Endothelial cell of umbilical vein (primary cell): ENCODE measurements at regions not wholly inside any gene's neighbourhood (a gene's known extent, or its start where the extent isn't known, plus 50 kb on each side); places are given as distances from the start of the nearest gene placed in this dataset.

Experiments used
- BruUV-seq: library from RNA; stranded (reverse); fragments of 400-500 nt; replicated peaks from 2 replicates; lab custom pipeline; 2021; lab: Mats Ljungman, UMichigan
- CTCF ChIA-PET: fragments of 300-600, 350-600 bp; sonication (Branson Sonifier 250); formaldehyde crosslinking; loops from one replicate; lab custom pipeline; 2021; ENCODE audit warnings: antibody characterized with exemption, inconsistent platforms; lab: Charles Lee
- POLR2A ChIA-PET: fragments of 300-600, 350-600 bp; sonication (Branson Sonifier 250); formaldehyde crosslinking; loops from one replicate; lab custom pipeline; 2021; ENCODE audit warnings: antibody characterized with exemption, inconsistent platforms; lab: Charles Lee
- DNase-seq: peaks from one replicate; pipeline ENCODE4 v3.0.0-alpha.2; 2011; ENCODE audit warnings: low read depth, low spot score
- FAIRE-seq: peaks from 2 replicates; lab custom pipeline; 2011; peaks lifted over from hg19 to GRCh38; lab: Jason Lieb, UNC
- H2AFZ ChIP-seq: 2 replicates; pipeline ENCODE4 v1.6.0; 2012; ENCODE audit warnings: low read depth, low read length, control low read depth, inconsistent platforms
- H3K27ac ChIP-seq: 2 replicates; pipeline ENCODE4 v1.5.1; 2011; ENCODE audit warnings: low read depth, mild to moderate bottlenecking, control low read depth, low read length, moderate library complexity; ENCODE audit not compliant: insufficient read depth
- H3K27me3 ChIP-seq, 2 experiments: 2 replicates each; pipeline versions ENCODE4 v1.6.0 to v1.6.1; 2011; ENCODE audit warnings: low read length in 2 of 2, mixed read lengths in 1 of 2; ENCODE audit not compliant: control insufficient read depth in 2 of 2, insufficient read depth in 2 of 2
- H3K36me3 ChIP-seq, 2 experiments: 2 replicates in 1 of 2; 3 replicates in 1 of 2; pipeline ENCODE4 v1.5.1; 2011; ENCODE audit warnings: low read length in 2 of 2, mild to moderate bottlenecking in 1 of 2, moderate library complexity in 1 of 2; ENCODE audit not compliant: control insufficient read depth in 2 of 2, insufficient read depth in 2 of 2; ENCODE audit errors: extremely low read depth in 1 of 2
- H3K4me1 ChIP-seq: 3 replicates; pipeline ENCODE4 v1.5.1; 2011; ENCODE audit warnings: mild to moderate bottlenecking, low read length; ENCODE audit not compliant: control insufficient read depth, insufficient read depth; ENCODE audit errors: extremely low read depth
- H3K4me2 ChIP-seq: 2 replicates; pipeline ENCODE4 v1.6.1; 2011; ENCODE audit warnings: low read length, control low read depth, mixed read lengths; ENCODE audit not compliant: insufficient read depth
- H3K4me3 ChIP-seq, 3 experiments: fragments of 200-600 bp in 1 of 3; sonication (generic), shearing (Covaris generic) in 1 of 3; replicated peaks in 1 of 3; 2 replicates each; pipeline ENCODE4 v1.5.1; 2011 to 2016; ENCODE audit warnings: control low read depth in 3 of 3, low read length in 3 of 3, mild to moderate bottlenecking in 2 of 3, inconsistent platforms in 1 of 3, low read depth in 1 of 3, moderate library complexity in 1 of 3; ENCODE audit not compliant: insufficient read depth in 1 of 3
- H3K79me2 ChIP-seq: 2 replicates; pipeline ENCODE4 v1.6.0; 2012; ENCODE audit warnings: low read length, inconsistent platforms; ENCODE audit not compliant: control insufficient read depth, insufficient read depth
- H3K9ac ChIP-seq: replicated peaks from 2 replicates; pipeline ENCODE3; 2011; ENCODE audit warnings: low read length, control low read depth; ENCODE audit not compliant: insufficient read depth; ENCODE audit errors: extremely low read depth
- H3K9me1 ChIP-seq: replicated peaks from 3 replicates; pipeline ENCODE4 v1.6.0; 2011; ENCODE audit warnings: mild to moderate bottlenecking, low read length; ENCODE audit not compliant: control insufficient read depth, insufficient read depth; ENCODE audit errors: extremely low read depth
- H3K9me3 ChIP-seq: replicated peaks from 2 replicates; pipeline ENCODE4 v1.5.1; 2012; ENCODE audit warnings: low read length, inconsistent platforms; ENCODE audit not compliant: control insufficient read depth, insufficient read depth
- H4K20me1 ChIP-seq: replicated peaks from 2 replicates; pipeline ENCODE3; 2011; ENCODE audit warnings: mild to moderate bottlenecking, low read length; ENCODE audit not compliant: control insufficient read depth, insufficient read depth; ENCODE audit errors: extremely low read depth
- CTCF ChIP-seq, 2 donors: IDR thresholded peaks; 1 replicate in 1 of 2; 2 replicates in 1 of 2; pipeline ENCODE4 v1.5.1; 2011; ENCODE audit warnings: low read length in 2 of 2, mild to moderate bottlenecking in 2 of 2, moderate library complexity in 2 of 2, control low read depth in 1 of 2, inconsistent platforms in 1 of 2, low read depth in 1 of 2; ENCODE audit not compliant: insufficient read depth in 1 of 2; ENCODE audit errors: extremely low read depth in 1 of 2
- EZH2 ChIP-seq: IDR thresholded peaks from 2 replicates; pipeline ENCODE4 v1.6.1; 2012; ENCODE audit warnings: borderline replicate concordance, low read depth, mild to moderate bottlenecking, moderate library complexity, low read length, inconsistent platforms; ENCODE audit not compliant: severe bottlenecking
- FOS ChIP-seq: IDR thresholded peaks from 2 replicates; pipeline ENCODE4 v1.6.1; 2011; ENCODE audit warnings: mild to moderate bottlenecking, low read length, moderate library complexity, borderline replicate concordance; ENCODE audit not compliant: insufficient read depth
- GATA2 ChIP-seq: IDR thresholded peaks from 2 replicates; pipeline ENCODE4 v1.7.0; 2011; ENCODE audit warnings: low read depth, mild to moderate bottlenecking, moderate library complexity, mixed read lengths, low read length; ENCODE audit not compliant: insufficient read length, insufficient read depth
- JUN ChIP-seq: IDR thresholded peaks from 2 replicates; pipeline ENCODE4 v1.6.1; 2011; ENCODE audit warnings: borderline replicate concordance, low read depth; ENCODE audit not compliant: insufficient read length, insufficient read depth
- MAX ChIP-seq: IDR thresholded peaks from 2 replicates; pipeline ENCODE4 v1.6.1; 2011; ENCODE audit not compliant: insufficient read depth, insufficient read length
- MYC ChIP-seq: IDR thresholded peaks from one replicate; pipeline ENCODE4 v1.6.1; 2011; ENCODE audit warnings: mild to moderate bottlenecking, low read depth, low read length
- POLR2A ChIP-seq: IDR thresholded peaks from 2 replicates; pipeline ENCODE4 v1.6.1; 2012; ENCODE audit warnings: low read depth, mild to moderate bottlenecking, control low read depth, low read length
- POLR2AphosphoS5 ChIP-seq: IDR thresholded peaks from 2 replicates; pipeline ENCODE4 v1.6.1; 2012; ENCODE audit warnings: low read depth, mild to moderate bottlenecking, control low read depth, low read length, moderate library complexity; ENCODE audit not compliant: insufficient read depth
- dilution Hi-C: fragments of 300-500 bp; cut with MboI; formaldehyde crosslinking; loops from one replicate; pipeline ENCODE4 v1.15.0; 2019; ENCODE audit warnings: low sequenced_read_pairs; ENCODE audit not compliant: extremely low pct_ligation_motif_present
- intact Hi-C: fragments of 100-400 bp; cut with micrococcal nuclease; formaldehyde crosslinking; loops from one replicate; pipeline ENCODE4 v1.10.0; 2022

GRCh38 chr12:23140710-23141109, 515.7 kb downstream of the ETNK1 start:
- Histone ChIP-seq H3K27me3 (no peaks in the 10 kb centered on the region), H3K9ac (no peak overlapping the region), H3K79me2 (no peaks in the 10 kb centered on the region), H3K27ac (no peak overlapping the region), H3K9me3 (no peaks in the 10 kb centered on the region), H3K9me1 (no peaks in the 10 kb centered on the region), H4K20me1 (no peaks in the 10 kb centered on the region), H3K4me2 (no peak overlapping the region), H2AFZ (no peak overlapping the region), H3K4me3 (no peak overlapping the region), H3K36me3 (no peaks in the 10 kb centered on the region), H3K4me1 (no peaks in the 10 kb centered on the region)
- DNase-seq (peak; percentile 32), FAIRE-seq (no peak)
- POLR2A ChIA-PET, result no interaction called here
- no TSS peak for BruUV-seq
- TF ChIP-seq EZH2 (no peak), POLR2A (no peak), JUN (no peak), MAX (no peak), FOS (no peak), MYC (no peak), CTCF (IDR thresholded peaks at IDR 0.05; ENCODE audit: extremely low read depth in 1 of 2, insufficient read depth in 1 of 2, low read depth in 1 of 2, low read length in 2 of 2) (no peak), POLR2AphosphoS5 (no peak), GATA2 (no peak)
- intact Hi-C loops, result no loop called here
- dilution Hi-C loops, result no loop called here
- CTCF ChIA-PET, result no interaction called here
